H1 (cell line): ENCODE measurements at regions not wholly inside any gene's neighbourhood (a gene's known extent, or its start where the extent isn't known, plus 50 kb on each side); places are given as distances from the start of the nearest gene placed in this dataset.

ENCODE experiments used
- CTCF ChIA-PET: fragments of 300-600 bp; sonication (Branson Sonifier 250); formaldehyde crosslinking; loops from one replicate; lab custom pipeline; 2021; ENCODE audit not compliant: partially characterized antibody; lab: Charles Lee
- POLR2A ChIA-PET: fragments of 300-600 bp; sonication (Branson Sonifier 250); formaldehyde crosslinking; loops from one replicate; lab custom pipeline; 2021; ENCODE audit warnings: inconsistent platforms; ENCODE audit not compliant: partially characterized antibody; lab: Charles Lee
- DNase-seq, 2 experiments: peaks; one replicate each; pipeline versions ENCODE4 v3.0.0 to v3.0.0-alpha.2; 2010 to 2022; ENCODE audit warnings: low spot score in 2 of 2, low read depth in 1 of 2, mixed read lengths in 1 of 2
- FAIRE-seq: peaks from 2 replicates; lab custom pipeline; 2011; peaks lifted over from hg19 to GRCh38; lab: Jason Lieb, UNC
- H2AFZ ChIP-seq: 2 replicates; pipeline ENCODE4 v1.8.1; 2012; ENCODE audit warnings: low read length, inconsistent platforms
- H2AK5ac ChIP-seq: 2 replicates; pipeline ENCODE4 v1.6.1; 2013; ENCODE audit warnings: low read depth, low read length
- H2BK120ac ChIP-seq: replicated peaks from 2 replicates; pipeline ENCODE3; 2013; ENCODE audit warnings: low read depth, low read length, inconsistent platforms
- H2BK12ac ChIP-seq: 2 replicates; pipeline ENCODE4 v1.6.1; 2013; ENCODE audit warnings: low read depth, low read length
- H2BK15ac ChIP-seq: 2 replicates; pipeline ENCODE4 v1.6.1; 2013; ENCODE audit warnings: low read length
- H2BK20ac ChIP-seq: 2 replicates; pipeline ENCODE4 v1.6.1; 2013; ENCODE audit warnings: low read length
- H2BK5ac ChIP-seq: 2 replicates; pipeline ENCODE4 v1.6.1; 2013; ENCODE audit warnings: low read depth, low read length
- H3K14ac ChIP-seq: 2 replicates; pipeline ENCODE4 v1.6.1; 2013; ENCODE audit warnings: inconsistent platforms; ENCODE audit not compliant: insufficient read length
- H3K18ac ChIP-seq: 2 replicates; pipeline ENCODE4 v1.6.1; 2013; ENCODE audit warnings: low read length; ENCODE audit errors: extremely low read depth
- H3K23ac ChIP-seq: 2 replicates; pipeline ENCODE4 v1.6.1; 2013; ENCODE audit warnings: inconsistent platforms; ENCODE audit not compliant: insufficient read length
- H3K23me2 ChIP-seq: 2 replicates; pipeline ENCODE4 v1.6.1; 2013; ENCODE audit warnings: low read depth, low read length
- H3K27ac ChIP-seq: 2 replicates; pipeline ENCODE4 v1.6.1; 2011; ENCODE audit warnings: low read depth, low read length, inconsistent platforms
- H3K27me3 ChIP-seq, 4 experiments: replicated peaks in 1 of 4; 1 replicate in 1 of 4; 2 replicates in 3 of 4; pipeline versions ENCODE4 v1.6.1 to v1.8.1; 2011 to 2013; ENCODE audit warnings: low read length in 3 of 4, mild to moderate bottlenecking in 3 of 4, inconsistent platforms in 2 of 4, mixed read lengths in 2 of 4, moderate library complexity in 1 of 4; ENCODE audit not compliant: control insufficient read depth in 3 of 4, insufficient read depth in 3 of 4; ENCODE audit errors: extremely low read depth in 1 of 4
- H3K36me3 ChIP-seq, 4 experiments: 2 replicates each; pipeline versions ENCODE4 v1.6.1 to v1.8.1; 2011 to 2013; ENCODE audit warnings: mild to moderate bottlenecking in 4 of 4, low read length in 3 of 4, moderate library complexity in 2 of 4, control low read depth in 1 of 4, inconsistent platforms in 1 of 4; ENCODE audit not compliant: insufficient read depth in 4 of 4, control insufficient read depth in 2 of 4
- H3K4ac ChIP-seq: replicated peaks from 2 replicates; pipeline ENCODE3; 2013; ENCODE audit warnings: low read length, low read depth, mixed read lengths, inconsistent platforms; ENCODE audit not compliant: insufficient read length
- H3K4me1 ChIP-seq, 4 experiments: replicated peaks in 1 of 4; 1 replicate in 1 of 4; 2 replicates in 3 of 4; pipeline versions ENCODE4 v1.6.1 to v1.8.1; 2011 to 2013; ENCODE audit warnings: low read length in 3 of 4, inconsistent platforms in 2 of 4, mixed read lengths in 1 of 4; ENCODE audit not compliant: insufficient read depth in 4 of 4, control insufficient read depth in 3 of 4
- H3K4me2 ChIP-seq, 2 experiments: 2 replicates each; pipeline versions ENCODE4 v1.6.1 to v1.8.1; 2011 to 2013; ENCODE audit warnings: low read depth in 2 of 2, low read length in 2 of 2, control low read depth in 1 of 2, inconsistent platforms in 1 of 2, mild to moderate bottlenecking in 1 of 2; ENCODE audit not compliant: insufficient read depth in 1 of 2
- H3K4me3 ChIP-seq, 4 experiments: fragments of 200-600, 300-600 bp in 1 of 4; sonication (generic), shearing (Covaris generic), sonication (Bioruptor Twin) in 1 of 4; 2 replicates each; pipeline versions ENCODE4 v1.5.1 to v1.8.1; 2011 to 2016; ENCODE audit warnings: low read length in 4 of 4, low read depth in 3 of 4, control low read depth in 2 of 4, inconsistent platforms in 2 of 4, mild to moderate bottlenecking in 2 of 4, mixed read lengths in 1 of 4, moderate library complexity in 1 of 4; ENCODE audit not compliant: insufficient read depth in 2 of 4; ENCODE audit errors: extremely low read depth in 1 of 4
- H3K56ac ChIP-seq: replicated peaks from 2 replicates; pipeline ENCODE3; 2013; ENCODE audit warnings: low read depth, mild to moderate bottlenecking, mixed read lengths, low read length, inconsistent platforms; ENCODE audit not compliant: insufficient read length
- H3K79me1 ChIP-seq: 2 replicates; pipeline ENCODE4 v1.6.1; 2013; ENCODE audit warnings: low read depth, low read length, control low read depth
- H3K79me2 ChIP-seq, 2 experiments: 2 replicates each; pipeline versions ENCODE4 v1.6.1 to v1.8.1; 2012 to 2013; ENCODE audit warnings: low read length in 2 of 2, mild to moderate bottlenecking in 2 of 2, inconsistent platforms in 1 of 2; ENCODE audit not compliant: insufficient read depth in 2 of 2, control insufficient read depth in 1 of 2
- H3K9ac ChIP-seq, 4 experiments: replicated peaks in 1 of 4; 1 replicate in 1 of 4; 2 replicates in 3 of 4; pipeline versions ENCODE4 v1.6.1 to v1.8.1; 2011 to 2013; ENCODE audit warnings: low read depth in 3 of 4, low read length in 3 of 4, control low read depth in 2 of 4, mild to moderate bottlenecking in 2 of 4, moderate library complexity in 2 of 4, inconsistent platforms in 1 of 4; ENCODE audit errors: extremely low read depth in 1 of 4
- H3K9me3 ChIP-seq, 2 experiments: 2 replicates each; pipeline versions ENCODE4 v1.6.1 to v1.8.1; 2012 to 2013; ENCODE audit warnings: mild to moderate bottlenecking in 2 of 2, moderate library complexity in 2 of 2, control low read depth in 1 of 2, inconsistent platforms in 1 of 2, low read depth in 1 of 2, low read length in 1 of 2, mixed read lengths in 1 of 2; ENCODE audit not compliant: insufficient read depth in 2 of 2
- H4K20me1 ChIP-seq, 2 experiments: replicated peaks in 1 of 2; 2 replicates each; pipeline versions ENCODE3 to v1.8.1; 2011 to 2013; ENCODE audit warnings: inconsistent platforms in 2 of 2, low read length in 2 of 2, mild to moderate bottlenecking in 1 of 2; ENCODE audit not compliant: insufficient read depth in 2 of 2, control insufficient read depth in 1 of 2
- H4K5ac ChIP-seq: 2 replicates; pipeline ENCODE4 v1.6.1; 2013; ENCODE audit warnings: low read length, low read depth, mixed read lengths, inconsistent platforms; ENCODE audit not compliant: insufficient read length
- H4K8ac ChIP-seq: 2 replicates; pipeline ENCODE4 v1.8.0; 2013; ENCODE audit warnings: mild to moderate bottlenecking, moderate library complexity, low read length, inconsistent platforms; ENCODE audit not compliant: insufficient read depth; ENCODE audit errors: extremely low read depth
- H4K91ac ChIP-seq: replicated peaks from 2 replicates; pipeline ENCODE3; 2013; ENCODE audit warnings: low read length, mixed read lengths, inconsistent platforms; ENCODE audit not compliant: insufficient read length
- FOSL1 ChIP-seq: IDR thresholded peaks from 2 replicates; pipeline ENCODE4 v1.6.1; 2011; ENCODE audit warnings: mild to moderate bottlenecking, low read depth, low read length, moderate library complexity; ENCODE audit not compliant: insufficient read depth
- MAFK ChIP-seq: IDR thresholded peaks from 2 replicates; pipeline ENCODE4 v1.6.1; 2012; ENCODE audit warnings: low read depth, mild to moderate bottlenecking, improper control_type of control experiment, low read length
- TCF12 ChIP-seq: IDR thresholded peaks from 2 replicates; pipeline ENCODE4 v1.6.1; 2011; ENCODE audit warnings: low read depth, mild to moderate bottlenecking, low read length
- WGBS, 2 experiments: shearing (Covaris generic) in 1 of 2; methylation state at CpG; one replicate each; pipeline versions ENCODE4 v1.1.6 to v1.1.7; 2013 to 2015; ENCODE audit warnings: low lambda C conversion rate in 2 of 2, mixed read lengths in 2 of 2, inconsistent platforms in 1 of 2, low coverage in 1 of 2, missing lambda C conversion rate in 1 of 2; ENCODE audit not compliant: insufficient replicate concordance in 2 of 2, insufficient coverage in 1 of 2, insufficient read length in 1 of 2; ENCODE audit errors: extremely low coverage in 1 of 2, missing lambda C conversion rate in 1 of 2; 5-methylcytosine and 5-hydroxymethylcytosine counted together

DNA sequence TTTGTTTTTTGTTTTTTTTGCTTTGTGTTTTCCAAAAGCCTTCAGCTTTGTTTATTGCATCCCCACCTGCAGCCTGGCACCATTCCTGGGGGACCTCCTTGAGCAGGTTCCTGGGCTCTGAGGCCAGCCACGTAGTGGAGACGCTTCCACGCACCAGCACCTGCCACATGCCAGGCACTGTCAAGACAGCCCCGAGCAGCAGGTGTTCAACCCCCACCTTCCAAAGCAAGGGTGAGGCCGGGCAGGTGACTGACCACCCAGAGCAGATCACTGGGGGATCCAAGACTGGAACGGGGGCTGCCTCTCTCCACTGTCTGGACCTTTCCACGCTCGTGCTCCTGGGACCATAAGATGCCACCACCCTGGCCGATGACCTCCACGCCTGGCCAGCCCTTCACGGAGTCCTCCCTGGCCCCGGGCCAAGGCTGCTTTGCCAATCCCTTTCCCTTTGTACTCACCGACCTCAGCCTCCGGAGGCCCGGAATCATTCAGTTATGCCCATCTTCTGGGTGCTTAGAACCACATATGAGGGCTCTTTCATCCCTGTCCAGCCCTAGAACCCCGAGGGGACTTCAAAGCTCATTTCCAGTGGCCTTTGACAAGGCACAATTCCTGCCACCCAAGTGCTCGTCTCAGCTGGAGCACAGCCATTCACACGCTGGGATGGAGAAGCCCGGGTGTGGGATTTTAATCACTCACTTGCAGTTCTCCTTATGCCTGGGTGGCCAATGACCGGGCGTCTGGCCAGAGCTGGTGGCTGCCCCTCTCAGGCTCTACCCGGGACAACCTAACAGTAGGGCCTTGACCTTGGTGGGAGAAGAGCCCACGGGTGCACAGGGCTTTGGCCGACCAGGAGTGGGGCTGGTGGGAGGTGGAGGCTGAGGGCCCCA is 330.8 kb downstream of the NPHP4 start:
- H3K14ac ChIP-seq, result no peak overlapping the region
- H2BK120ac ChIP-seq, result no peak overlapping the region
- no peak overlapping the region for H3K56ac ChIP-seq
- no peak overlapping the region for H2BK5ac ChIP-seq
- no peak overlapping the region for H3K23ac ChIP-seq
- no peak overlapping the region for H3K18ac ChIP-seq
- H3K9me3 ChIP-seq, result no peaks in the 10 kb centered on the region
- TF ChIP-seq MAFK, result no peak
- no peak for TF ChIP-seq FOSL1
- TF ChIP-seq TCF12, result no peak
- no peaks in the 10 kb centered on the region for H3K79me2 ChIP-seq
- no peaks in the 10 kb centered on the region for H3K27me3 ChIP-seq
- H4K8ac ChIP-seq, result no peak overlapping the region
- no peak overlapping the region for H2BK12ac ChIP-seq
- no peaks in the 10 kb centered on the region; a peak in 1 of 7 replicates for H3K4me1 ChIP-seq
- no peak overlapping the region for H3K9ac ChIP-seq
- no peaks in the 10 kb centered on the region for H4K20me1 ChIP-seq
- no peaks in the 10 kb centered on the region for H3K79me1 ChIP-seq
- no peaks in the 10 kb centered on the region for H3K36me3 ChIP-seq
- no peak for DNase-seq
- ChIA-PET POLR2A (interaction anchor here (0.6 to 1.2 kb wide), 2 partner anchors 9 to 161 kb away, joined by 3 to 4 read pairs; no protein-coding TSS in a partner anchor), CTCF (interaction anchor here (0.6 to 1.0 kb wide), 3 partner anchors 55 to 333 kb away, joined by 3 read pairs; no protein-coding TSS in a partner anchor)
- no peak overlapping the region for H4K5ac ChIP-seq
- H2AFZ ChIP-seq, result no peak overlapping the region
- no peak overlapping the region for H3K4me3 ChIP-seq
- no peak overlapping the region for H3K4me2 ChIP-seq
- H2BK15ac ChIP-seq, result no peak overlapping the region
- H2AK5ac ChIP-seq, result no peak overlapping the region
- WGBS, 2 experiments, result 90% methylated on average over 21 of the region's 24 CpGs; no CpG with 5 or more reads in 1 of the 2 experiments
- no peak for FAIRE-seq
- no peaks in the 10 kb centered on the region for H3K23me2 ChIP-seq
- H3K27ac ChIP-seq, result no peak overlapping the region
- no peak overlapping the region for H2BK20ac ChIP-seq
- no peak overlapping the region for H4K91ac ChIP-seq
- H3K4ac ChIP-seq, result no peak overlapping the region
